Gastroesophageal sphincter (tissue), 4 donors: ENCODE measurements at regions not wholly inside any gene's neighbourhood (a gene's known extent, or its start where the extent isn't known, plus 50 kb on each side); places are given as distances from the start of the nearest gene placed in this dataset.

Experiments used
- ATAC-seq: fragments of 150-250 bp; one replicate; pipeline ENCODE4 v1.9.1; 2016; ENCODE audit warnings: mild to moderate bottlenecking, moderate library complexity
- H3K27ac ChIP-seq, 4 donors: fragments of 200-600 bp; sonication (generic) in 3 of 4; 1 replicate in 3 of 4; 2 replicates in 1 of 4; pipeline ENCODE4 v1.5.1; 2016 to 2019
- H3K27me3 ChIP-seq: fragments of 200-600 bp; sonication (generic); one replicate; pipeline ENCODE4 v1.5.1; 2019
- H3K36me3 ChIP-seq, 2 donors: fragments of 200-600 bp; sonication (generic); one replicate each; pipeline ENCODE4 v1.5.1; 2019; ENCODE audit warnings: control low read depth in 1 of 2
- H3K4me1 ChIP-seq, 3 donors: fragments of 200-600 bp; sonication (generic); 1 replicate in 2 of 3; 2 replicates in 1 of 3; pipeline ENCODE4 v1.5.1; 2016 to 2019; ENCODE audit warnings: control low read depth in 2 of 3
- H3K4me3 ChIP-seq, 2 donors: fragments of 200-600 bp; sonication (generic); one replicate each; pipeline ENCODE4 v1.5.1; 2019; ENCODE audit warnings: mild to moderate bottlenecking in 1 of 2, moderate library complexity in 1 of 2
- H3K9me3 ChIP-seq, 3 donors: fragments of 200-600 bp; sonication (generic); one replicate each; pipeline ENCODE4 v1.5.1; 2017 to 2019; ENCODE audit warnings: control low read depth in 2 of 3
- EP300 ChIP-seq: sonication (generic); formaldehyde crosslinking; IDR thresholded peaks from one replicate; pipeline ENCODE4 v1.6.1; 2017; ENCODE audit warnings: antibody characterized with exemption, mild to moderate bottlenecking
- POLR2A ChIP-seq, 2 donors: fragments of 450-650 bp; IDR thresholded peaks; one replicate each; pipeline ENCODE4 v1.6.1; 2017; ENCODE audit warnings: antibody characterized with exemption in 2 of 2, mild to moderate bottlenecking in 2 of 2, moderate library complexity in 1 of 2
- POLR2AphosphoS5 ChIP-seq: sonication (generic); formaldehyde crosslinking; IDR thresholded peaks from one replicate; pipeline ENCODE4 v1.6.1; 2017; ENCODE audit warnings: antibody characterized with exemption
- WGBS, 2 donors: methylation state at CpG; one replicate each; pipeline ENCODE4 v1.1.5; 2018; ENCODE audit warnings: low coverage in 1 of 2; 5-methylcytosine and 5-hydroxymethylcytosine counted together
- TF ChIP-seq, protein P1 (sequence below), 4 experiments: fragments of 200-600 bp in 2 of 4; fragments of 450-650 bp in 2 of 4; sonication (generic) in 1 of 4; IDR thresholded peaks; one replicate each; pipeline ENCODE4 v1.5.1; 2017 to 2019; ENCODE audit warnings: antibody characterized with exemption in 4 of 4, mild to moderate bottlenecking in 2 of 4, moderate library complexity in 2 of 4

DNA sequence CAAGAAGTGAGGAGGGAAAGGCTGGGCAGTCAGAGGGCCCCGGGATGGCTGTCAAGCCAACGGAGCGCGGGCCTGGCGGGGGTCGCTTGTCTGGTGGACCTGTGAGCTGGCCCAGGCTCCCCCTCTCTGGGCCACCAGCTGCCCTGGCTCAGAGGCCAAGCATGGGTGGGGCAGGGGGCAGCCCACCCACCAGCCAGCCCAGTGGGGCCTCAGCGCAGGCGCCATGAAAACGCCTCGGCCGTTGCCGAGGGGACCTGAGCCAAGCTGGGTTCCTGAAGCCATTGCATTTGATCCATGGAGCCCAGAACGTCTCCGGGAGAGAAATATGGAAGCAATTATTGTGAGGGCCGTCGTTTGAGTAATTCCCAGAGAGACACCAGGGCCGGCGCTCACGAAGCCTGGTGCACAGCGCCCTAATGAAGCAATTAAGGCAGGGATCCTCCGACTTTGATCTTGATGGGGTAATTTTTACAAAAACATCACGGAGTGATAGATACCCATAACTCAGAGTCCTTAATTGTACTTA, 90.5 kb upstream of the TTC34 start:
- Histone ChIP-seq H3K36me3 (no peaks in the 10 kb centered on the region), H3K4me1 (no peaks in the 10 kb centered on the region), H3K4me3 (no peak overlapping the region), H3K27ac (no peak overlapping the region), H3K27me3 (peaks cover 74% of the 10 kb centered on the region), H3K9me3 (no peaks in the 10 kb centered on the region)
- TF ChIP-seq EP300 (no peak), POLR2AphosphoS5 (no peak), POLR2A (IDR thresholded peaks at IDR 0.05) (no peak)
- TF ChIP-seq, protein P1, sequence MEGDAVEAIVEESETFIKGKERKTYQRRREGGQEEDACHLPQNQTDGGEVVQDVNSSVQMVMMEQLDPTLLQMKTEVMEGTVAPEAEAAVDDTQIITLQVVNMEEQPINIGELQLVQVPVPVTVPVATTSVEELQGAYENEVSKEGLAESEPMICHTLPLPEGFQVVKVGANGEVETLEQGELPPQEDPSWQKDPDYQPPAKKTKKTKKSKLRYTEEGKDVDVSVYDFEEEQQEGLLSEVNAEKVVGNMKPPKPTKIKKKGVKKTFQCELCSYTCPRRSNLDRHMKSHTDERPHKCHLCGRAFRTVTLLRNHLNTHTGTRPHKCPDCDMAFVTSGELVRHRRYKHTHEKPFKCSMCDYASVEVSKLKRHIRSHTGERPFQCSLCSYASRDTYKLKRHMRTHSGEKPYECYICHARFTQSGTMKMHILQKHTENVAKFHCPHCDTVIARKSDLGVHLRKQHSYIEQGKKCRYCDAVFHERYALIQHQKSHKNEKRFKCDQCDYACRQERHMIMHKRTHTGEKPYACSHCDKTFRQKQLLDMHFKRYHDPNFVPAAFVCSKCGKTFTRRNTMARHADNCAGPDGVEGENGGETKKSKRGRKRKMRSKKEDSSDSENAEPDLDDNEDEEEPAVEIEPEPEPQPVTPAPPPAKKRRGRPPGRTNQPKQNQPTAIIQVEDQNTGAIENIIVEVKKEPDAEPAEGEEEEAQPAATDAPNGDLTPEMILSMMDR (IDR thresholded peaks at IDR 0.05) = no peak
- ATAC-seq = no peak
- 34 to 90% methylated on average over 3 to 13 of the region's 22 CpGs for WGBS, 2 donors

DNA sequence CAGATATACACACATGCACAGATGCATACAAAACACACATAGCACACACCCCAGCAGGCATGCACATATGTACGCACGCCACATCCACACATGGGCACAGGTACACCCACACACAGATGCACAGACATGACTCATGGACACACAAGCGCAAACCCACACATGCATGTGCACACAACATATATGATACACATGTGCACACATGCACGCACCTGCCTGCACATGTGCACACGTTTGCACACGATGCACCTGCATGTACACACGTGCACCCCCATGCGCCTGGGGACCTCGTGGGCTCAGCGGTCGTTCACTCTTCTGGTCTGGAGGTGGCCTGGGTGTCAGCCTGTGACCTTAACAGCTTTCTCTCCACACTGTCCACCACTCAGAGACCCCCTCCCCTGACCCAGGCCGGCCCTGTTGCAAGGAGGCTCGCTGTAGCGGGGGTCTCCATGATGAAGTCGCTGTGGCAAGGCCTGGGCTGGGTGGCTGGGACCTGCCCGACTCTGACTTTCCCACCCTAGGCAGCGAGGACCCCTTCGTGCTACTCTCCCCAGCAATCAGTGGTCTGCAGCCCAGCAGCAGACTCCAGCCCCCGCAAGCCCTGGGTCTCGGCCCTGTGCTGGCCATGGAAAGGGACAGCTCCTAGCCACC, 92.1 kb upstream of the TTC34 start:
- no peaks in the 10 kb centered on the region for H3K36me3 ChIP-seq
- no peak overlapping the region for H3K27ac ChIP-seq
- no peak overlapping the region for H3K4me3 ChIP-seq
- no peaks in the 10 kb centered on the region for H3K4me1 ChIP-seq
- H3K27me3 ChIP-seq = peaks cover 64% of the 10 kb centered on the region
- ATAC-seq = no peak
- 83 to 84% methylated on average over 3 to 7 of the region's 20 CpGs for WGBS, 2 donors
- TF ChIP-seq POLR2AphosphoS5 (no peak), POLR2A (IDR thresholded peaks at IDR 0.05) (no peak), EP300 (no peak)
- TF ChIP-seq, protein P1 (IDR thresholded peaks at IDR 0.05) = no peak
- H3K9me3 ChIP-seq = no peaks in the 10 kb centered on the region

DNA sequence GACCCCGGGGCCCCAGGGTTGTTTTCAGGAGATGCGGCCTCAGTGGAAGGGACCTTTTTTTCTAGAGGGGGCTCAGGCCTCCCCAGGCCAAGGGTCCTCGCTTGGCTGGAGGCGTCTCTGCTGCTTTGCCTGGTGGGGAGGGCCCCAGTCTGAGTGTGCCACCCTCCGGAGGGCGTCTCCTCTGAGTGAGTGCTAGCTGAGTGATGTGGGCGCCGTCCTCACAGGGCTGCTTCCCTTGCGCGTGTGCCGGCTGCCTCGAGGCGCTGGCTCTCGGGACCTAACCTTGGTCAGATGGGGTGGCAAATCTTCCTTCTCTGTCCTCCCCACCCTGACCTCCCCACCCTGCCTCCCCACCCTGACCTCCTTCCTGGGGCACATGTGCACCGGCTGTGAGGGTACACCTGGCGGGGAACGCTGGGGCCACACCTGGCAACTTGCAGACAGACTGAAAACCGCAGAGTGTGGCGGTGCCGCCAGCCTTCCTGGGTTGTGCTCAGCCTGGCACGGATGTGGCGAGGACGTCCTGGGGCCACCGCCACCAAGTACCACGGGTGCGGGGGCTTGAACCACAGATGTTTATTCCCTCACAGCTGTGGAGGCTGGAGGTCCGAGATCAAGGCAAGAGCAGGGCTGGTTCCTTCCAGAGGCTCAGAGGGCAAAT, 93.0 kb upstream of the TTC34 start:
- Histone ChIP-seq H3K36me3 (no peaks in the 10 kb centered on the region), H3K4me3 (no peak overlapping the region), H3K9me3 (no peaks in the 10 kb centered on the region), H3K27me3 (peaks cover 64% of the 10 kb centered on the region), H3K4me1 (no peaks in the 10 kb centered on the region), H3K27ac (no peak overlapping the region)
- 80% methylated on average over 3 of the region's 27 CpGs; no CpG with 5 or more reads in 1 of the 2 donors for WGBS, 2 donors
- TF ChIP-seq EP300 (no peak), POLR2A (IDR thresholded peaks at IDR 0.05) (no peak), POLR2AphosphoS5 (no peak)
- TF ChIP-seq, protein P1 (IDR thresholded peaks at IDR 0.05) = no peak
- no peak for ATAC-seq

DNA sequence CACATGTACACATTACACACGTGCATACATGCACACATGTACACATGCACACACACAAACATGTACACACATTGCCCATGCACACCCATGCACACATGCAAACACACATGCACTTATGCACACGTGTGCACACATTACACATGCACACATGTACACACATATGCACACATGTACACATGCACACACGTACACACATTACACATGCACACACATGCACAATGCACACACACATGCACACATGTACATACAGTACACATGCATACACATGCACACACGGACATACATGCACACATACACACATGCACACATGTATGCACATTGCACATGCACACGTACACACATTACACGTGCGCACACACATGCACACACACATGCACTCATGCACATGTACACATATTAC, 95.3 kb upstream of the TTC34 start:
- WGBS, 2 donors = 86 to 94% methylated on average over 7 of the region's 7 CpGs
- Histone ChIP-seq H3K27me3 (peaks cover 64% of the 10 kb centered on the region), H3K4me1 (no peaks in the 10 kb centered on the region), H3K36me3 (no peaks in the 10 kb centered on the region), H3K9me3 (no peaks in the 10 kb centered on the region), H3K4me3 (no peak overlapping the region), H3K27ac (no peak overlapping the region)
- ATAC-seq = no peak
- no peak for TF ChIP-seq EP300
- TF ChIP-seq, protein P1 (IDR thresholded peaks at IDR 0.05) = no peak
- no peak for TF ChIP-seq POLR2A (IDR thresholded peaks at IDR 0.05)
- TF ChIP-seq POLR2AphosphoS5 = no peak

DNA sequence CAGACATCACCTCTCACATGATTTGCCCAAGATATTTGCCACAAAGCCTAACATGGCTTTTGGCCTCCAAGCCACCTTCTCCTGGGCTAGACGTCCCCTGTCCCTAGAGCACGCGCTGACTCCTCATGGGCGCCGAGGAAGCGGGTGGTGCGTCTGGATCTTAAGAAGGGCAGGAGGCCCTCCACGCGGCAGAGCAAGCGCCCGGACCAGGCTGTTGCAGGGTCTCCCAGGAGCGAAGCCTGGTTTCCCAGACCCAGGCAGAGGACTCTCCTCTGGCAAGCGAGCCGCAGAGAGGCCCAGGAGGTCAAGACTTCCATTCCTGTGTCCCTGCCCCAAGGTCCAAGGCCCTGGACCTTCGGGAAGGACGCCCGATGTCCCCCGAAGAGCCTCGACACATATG, 101.7 kb upstream of the TTC34 start:
- H3K27me3 ChIP-seq = peaks cover 89% of the 10 kb centered on the region

More for the DNA sequence above, 101.7 kb upstream of the TTC34 start:
- Histone ChIP-seq H3K36me3 (no peaks in the 10 kb centered on the region), H3K4me1 (peaks cover 0 to 7% (median 0%) of the 10 kb centered on the region in 3 donors), H3K27ac (no peak overlapping the region), H3K4me3 (no peak overlapping the region), H3K9me3 (no peaks in the 10 kb centered on the region)
- 90% methylated on average over 4 of the region's 19 CpGs; no CpG with 5 or more reads in 1 of the 2 donors for WGBS, 2 donors
- ATAC-seq = no peak
- no peak for TF ChIP-seq EP300
- no peak for TF ChIP-seq POLR2AphosphoS5
- no peak for TF ChIP-seq POLR2A (IDR thresholded peaks at IDR 0.05)
- TF ChIP-seq, protein P1 (IDR thresholded peaks at IDR 0.05) = no peak
